ENCODE measurements at regions not wholly inside any gene's neighbourhood (a gene's known extent, or its start where the extent isn't known, plus 50 kb on each side); places are given as distances from the start of the nearest gene placed in this dataset.

GRCh38 chr5:27267209-27267824 lies 228.9 kb upstream of the CDH9 start:
- H3K36me3 ChIP-seq (ENCODE audit: insufficient read depth): no peaks in the 10 kb centered on the region
- no peaks in the 10 kb centered on the region for H3K27me3 ChIP-seq (ENCODE audit: insufficient read depth, low read depth)
- no peak overlapping the region for H3K9ac ChIP-seq
- H3K27ac ChIP-seq: no peak overlapping the region
- no peaks in the 10 kb centered on the region for H3K79me2 ChIP-seq (ENCODE audit: insufficient read depth, low read depth)
- no peaks in the 10 kb centered on the region for H3K4me1 ChIP-seq (ENCODE audit: low read depth, poor library complexity, severe bottlenecking)
- H2AFZ ChIP-seq (ENCODE audit: low read depth): no peak overlapping the region
- H4K20me1 ChIP-seq (ENCODE audit: insufficient read depth): no peaks in the 10 kb centered on the region
- TF ChIP-seq CTCF (conservative IDR thresholded peaks at IDR 0.05; ENCODE audit: low read depth, low read length): no peak
- no peak overlapping the region for H3K4me3 ChIP-seq (IDR thresholded peaks at IDR 0.05; ENCODE audit: insufficient read depth, low read depth, low read length)
- H3K4me2 ChIP-seq: no peak overlapping the region

GRCh38 chr5:27266184-27266583 lies 227.8 kb upstream of the CDH9 start:
- no peaks in the 10 kb centered on the region for H3K27me3 ChIP-seq (ENCODE audit: insufficient read depth, low read depth)
- TF ChIP-seq CTCF (conservative IDR thresholded peaks at IDR 0.05; ENCODE audit: low read depth, low read length): no peak
- no peaks in the 10 kb centered on the region for H3K79me2 ChIP-seq (ENCODE audit: insufficient read depth, low read depth)
- no peak overlapping the region for H2AFZ ChIP-seq (ENCODE audit: low read depth)
- H3K4me1 ChIP-seq (ENCODE audit: low read depth, poor library complexity, severe bottlenecking): no peaks in the 10 kb centered on the region
- H3K9ac ChIP-seq: no peak overlapping the region
- H4K20me1 ChIP-seq (ENCODE audit: insufficient read depth): no peaks in the 10 kb centered on the region
- no peak overlapping the region for H3K27ac ChIP-seq
- no peaks in the 10 kb centered on the region for H3K36me3 ChIP-seq (ENCODE audit: insufficient read depth)
- no peak overlapping the region for H3K4me3 ChIP-seq (IDR thresholded peaks at IDR 0.05; ENCODE audit: insufficient read depth, low read depth, low read length)
- H3K4me2 ChIP-seq: no peak overlapping the region

GRCh38 chr5:27257696-27258095 lies 219.3 kb upstream of the CDH9 start:
- Histone ChIP-seq H2AFZ (ENCODE audit: low read depth) (no peak overlapping the region), H3K27me3 (ENCODE audit: insufficient read depth, low read depth) (no peaks in the 10 kb centered on the region; the same call in 1 of the 2 replicates), H4K20me1 (ENCODE audit: insufficient read depth) (no peaks in the 10 kb centered on the region), H3K79me2 (ENCODE audit: insufficient read depth, low read depth) (no peaks in the 10 kb centered on the region), H3K36me3 (ENCODE audit: insufficient read depth) (no peaks in the 10 kb centered on the region), H3K27ac (no peak overlapping the region), H3K4me1 (ENCODE audit: low read depth, poor library complexity, severe bottlenecking) (peaks cover 12% of the 10 kb centered on the region), H3K9ac (no peak overlapping the region), H3K4me3 (IDR thresholded peaks at IDR 0.05; ENCODE audit: insufficient read depth, low read depth, low read length) (no peak overlapping the region), H3K4me2 (no peak overlapping the region)
- TF ChIP-seq CTCF (conservative IDR thresholded peaks at IDR 0.05; ENCODE audit: low read depth, low read length): no peak

- H3K79me2 ChIP-seq (ENCODE audit: insufficient read depth, low read depth): no peaks in the 10 kb centered on the region
- no peak overlapping the region for H3K4me3 ChIP-seq (IDR thresholded peaks at IDR 0.05; ENCODE audit: insufficient read depth, low read depth, low read length)
- no peaks in the 10 kb centered on the region; the same call in 1 of the 2 replicates for H3K27me3 ChIP-seq (ENCODE audit: insufficient read depth, low read depth)
- no peaks in the 10 kb centered on the region for H3K36me3 ChIP-seq (ENCODE audit: insufficient read depth)
- TF ChIP-seq CTCF (conservative IDR thresholded peaks at IDR 0.05; ENCODE audit: low read depth, low read length): no peak
- peak overlapping the region; percentile 6; the same call in 1 of the 2 replicates for H3K9ac ChIP-seq
- peaks cover 37% of the 10 kb centered on the region for H3K4me1 ChIP-seq (ENCODE audit: low read depth, poor library complexity, severe bottlenecking)
- H3K27ac ChIP-seq: peak overlapping the region; percentile 76
- no peaks in the 10 kb centered on the region for H4K20me1 ChIP-seq (ENCODE audit: insufficient read depth)
- peak overlapping the region; percentile 64 for H3K4me2 ChIP-seq
- H2AFZ ChIP-seq (ENCODE audit: low read depth): peak overlapping the region; percentile 32; the same call in 1 of the 2 replicates
Observed at GRCh38 chr5:27252911-27253310, 214.5 kb upstream of the CDH9 start.
